NCI-H2029 treated with DMSO at 0.1 percent for 48 hours (cell line): ENCODE measurements at regions not wholly inside any gene's neighbourhood (a gene's known extent, or its start where the extent isn't known, plus 50 kb on each side); places are given as distances from the start of the nearest gene placed in this dataset.
"Not testable (repeated sequence)": the region's sequence is repeated elsewhere in the genome, so short reads cannot be mapped to it uniquely, and the experiment has no call there.

Experiments used
- DNase-seq: peaks from one replicate; lab custom pipeline; 2025; lab: John Stamatoyannopoulos, UW

GRCh38 chr5:77909237-77909636, 133.1 kb upstream of the TBCA start:
- no peak for DNase-seq

- DNase-seq, result no peak
Measured at GRCh38 chr5:77908787-77909186, 132.6 kb upstream of the TBCA start.

- DNase-seq, result no peak
Measured at GRCh38 chr5:77907786-77908185, 131.6 kb upstream of the TBCA start.

GRCh38 chr5:77906806-77907205, 130.7 kb upstream of the TBCA start:
- no peak for DNase-seq

GRCh38 chr5:77904362-77904761, 128.2 kb upstream of the TBCA start:
- no peak for DNase-seq

- DNase-seq, result no peak
Measured at GRCh38 chr5:77900691-77901090, 124.6 kb upstream of the TBCA start.

GRCh38 chr5:77898385-77898784, 122.2 kb upstream of the TBCA start:
- DNase-seq, result no peak

GRCh38 chr5:77896338-77896737, 120.2 kb upstream of the TBCA start:
- no peak for DNase-seq

- DNase-seq, result not testable (repeated sequence)
Measured at GRCh38 chr5:77894103-77894502, 118.0 kb upstream of the TBCA start.

GRCh38 chr5:77893225-77893860, 117.2 kb upstream of the TBCA start:
- no peak for DNase-seq

GRCh38 chr5:77892061-77893010, 116.2 kb upstream of the TBCA start:
- no peak for DNase-seq

- DNase-seq, result no peak
Measured at GRCh38 chr5:77885519-77885918, 109.4 kb upstream of the TBCA start.

GRCh38 chr5:77882670-77883257, 106.6 kb upstream of the TBCA start:
- no peak for DNase-seq

- no peak for DNase-seq
Measured at GRCh38 chr5:77881528-77881927, 105.4 kb upstream of the TBCA start.

- no peak for DNase-seq
Measured at GRCh38 chr5:77877516-77878355, 101.6 kb upstream of the TBCA start.

- no peak for DNase-seq
Measured at GRCh38 chr5:77876862-77877502, 100.8 kb upstream of the TBCA start.

- no peak for DNase-seq
Measured at GRCh38 chr5:77876316-77876715, 100.2 kb upstream of the TBCA start.

- DNase-seq, result no peak
Measured at GRCh38 chr5:77874691-77875090, 98.6 kb upstream of the TBCA start.

- no peak for DNase-seq
Measured at GRCh38 chr5:77873239-77873638, 97.1 kb upstream of the TBCA start.

- no peak for DNase-seq
Measured at GRCh38 chr5:77871946-77872345, 95.8 kb upstream of the TBCA start.

- DNase-seq, result no peak
Measured at GRCh38 chr5:77871016-77871415, 94.9 kb upstream of the TBCA start.
